Hepatocyte (in vitro differentiated cells): ENCODE measurements at regions not wholly inside any gene's neighbourhood (a gene's known extent, or its start where the extent isn't known, plus 50 kb on each side); places are given as distances from the start of the nearest gene placed in this dataset.

Experiments used
- DNase-seq: peaks from one replicate; pipeline ENCODE4 v3.0.0-alpha.2; 2016; ENCODE audit warnings: low spot score
- H2AFZ ChIP-seq: fragments of 200-600 bp; sonication (generic); 2 replicates; pipeline ENCODE4 v1.6.0; 2016; ENCODE audit warnings: antibody characterized with exemption, mild to moderate bottlenecking
- H3K27ac ChIP-seq: fragments of 200-600 bp; sonication (generic); 2 replicates; pipeline ENCODE4 v1.5.1; 2016; ENCODE audit warnings: mild to moderate bottlenecking
- H3K27me3 ChIP-seq: fragments of 200-600 bp; sonication (generic); 2 replicates; pipeline ENCODE4 v1.6.1; 2016
- H3K36me3 ChIP-seq: fragments of 200-600 bp; sonication (generic); replicated peaks from 2 replicates; pipeline ENCODE4 v1.5.1; 2016; ENCODE audit warnings: low read depth; ENCODE audit not compliant: insufficient read depth
- H3K4me1 ChIP-seq: fragments of 200-600 bp; sonication (generic); 2 replicates; pipeline ENCODE4 v1.5.1; 2016; ENCODE audit warnings: mild to moderate bottlenecking, moderate library complexity; ENCODE audit not compliant: insufficient read depth
- H3K4me2 ChIP-seq: fragments of 200-600 bp; sonication (generic); 2 replicates; pipeline ENCODE4 v1.6.0; 2016
- H3K4me3 ChIP-seq: fragments of 200-600 bp; sonication (generic); 2 replicates; pipeline ENCODE4 v1.5.1; 2016; ENCODE audit warnings: mild to moderate bottlenecking
- H3K79me2 ChIP-seq: fragments of 200-600 bp; sonication (generic); 2 replicates; pipeline ENCODE4 v1.6.0; 2017; ENCODE audit warnings: mild to moderate bottlenecking
- H3K9me2 ChIP-seq: fragments of 200-600 bp; sonication (generic); replicated peaks from 2 replicates; pipeline ENCODE4 v1.6.0; 2017; ENCODE audit warnings: mild to moderate bottlenecking; ENCODE audit not compliant: insufficient read depth
- H3K9me3 ChIP-seq: fragments of 200-600 bp; sonication (generic); 2 replicates; pipeline ENCODE4 v1.5.1; 2016; ENCODE audit warnings: low read depth, mild to moderate bottlenecking
- H4K20me1 ChIP-seq: fragments of 200-600 bp; sonication (generic); 2 replicates; pipeline ENCODE4 v1.6.0; 2016; ENCODE audit warnings: mild to moderate bottlenecking; ENCODE audit not compliant: insufficient read depth, poor library complexity, severe bottlenecking
- CTCF ChIP-seq: fragments of 200-600 bp; sonication (generic); IDR thresholded peaks from 2 replicates; pipeline ENCODE4 v1.5.1; 2016; ENCODE audit warnings: antibody characterized with exemption, mild to moderate bottlenecking; ENCODE audit not compliant: poor library complexity
- EZH2 ChIP-seq: fragments of 200-600 bp; sonication (generic); IDR thresholded peaks from 2 replicates; pipeline ENCODE4 v1.6.1; 2016; ENCODE audit warnings: antibody characterized with exemption, mild to moderate bottlenecking, borderline replicate concordance
- EZH2phosphoT487 ChIP-seq: fragments of 200-600 bp; sonication (generic); IDR thresholded peaks from one replicate; pipeline ENCODE4 v1.6.1; 2018; ENCODE audit warnings: antibody characterized with exemption, mild to moderate bottlenecking, low read depth, moderate library complexity; ENCODE audit not compliant: unreplicated experiment, severe bottlenecking
- WGBS: methylation state at CpG from one replicate; pipeline ENCODE4 v1.1.6; 2016; ENCODE audit warnings: low lambda C conversion rate; ENCODE audit errors: missing lambda C conversion rate; 5-methylcytosine and 5-hydroxymethylcytosine counted together

GRCh38 chr2:114331934-114332333 is 110.5 kb upstream of the DPP10 start:
- Histone ChIP-seq H3K4me2 (no peak overlapping the region), H3K9me3 (no peaks in the 10 kb centered on the region), H3K27ac (no peak overlapping the region), H3K27me3 (no peaks in the 10 kb centered on the region), H4K20me1 (no peaks in the 10 kb centered on the region), H3K4me1 (no peaks in the 10 kb centered on the region), H3K4me3 (no peak overlapping the region), H3K36me3 (no peaks in the 10 kb centered on the region), H3K9me2 (no peaks in the 10 kb centered on the region), H2AFZ (no peak overlapping the region), H3K79me2 (no peaks in the 10 kb centered on the region)
- no peak for TF ChIP-seq EZH2phosphoT487
- TF ChIP-seq CTCF, result no peak
- no peak for TF ChIP-seq EZH2
- 94% methylated on average over 3 of the region's 3 CpGs for WGBS
- no peak for DNase-seq

GRCh38 chr2:114345246-114345645 is 97.2 kb upstream of the DPP10 start:
- Histone ChIP-seq H3K27ac (no peak overlapping the region), H3K27me3 (no peaks in the 10 kb centered on the region), H2AFZ (no peak overlapping the region), H3K4me2 (no peak overlapping the region), H3K36me3 (no peaks in the 10 kb centered on the region), H3K9me2 (no peaks in the 10 kb centered on the region), H3K79me2 (no peaks in the 10 kb centered on the region), H4K20me1 (no peaks in the 10 kb centered on the region), H3K9me3 (no peaks in the 10 kb centered on the region), H3K4me3 (no peak overlapping the region), H3K4me1 (no peaks in the 10 kb centered on the region)
- DNase-seq, result no peak
- no peak for TF ChIP-seq EZH2phosphoT487
- no peak for TF ChIP-seq CTCF

GRCh38 chr2:114346658-114347057 is 95.8 kb upstream of the DPP10 start:
- no peak overlapping the region for H3K27ac ChIP-seq
- no peaks in the 10 kb centered on the region for H3K9me3 ChIP-seq
- no peak for DNase-seq
- no peaks in the 10 kb centered on the region for H3K79me2 ChIP-seq
- H3K4me2 ChIP-seq, result no peak overlapping the region
- no peak overlapping the region for H2AFZ ChIP-seq
- no peaks in the 10 kb centered on the region for H3K36me3 ChIP-seq
- no peak overlapping the region for H3K4me3 ChIP-seq
- WGBS, result 51% methylated on average over 7 of the region's 7 CpGs
- H3K4me1 ChIP-seq, result no peaks in the 10 kb centered on the region
- H3K9me2 ChIP-seq, result no peaks in the 10 kb centered on the region
- no peak for TF ChIP-seq EZH2phosphoT487
- no peak for TF ChIP-seq EZH2
- no peak for TF ChIP-seq CTCF
- H3K27me3 ChIP-seq, result no peaks in the 10 kb centered on the region
- H4K20me1 ChIP-seq, result no peaks in the 10 kb centered on the region

GRCh38 chr2:114350186-114350725 is 92.2 kb upstream of the DPP10 start:
- Histone ChIP-seq H3K36me3 (no peaks in the 10 kb centered on the region), H3K4me3 (no peak overlapping the region), H4K20me1 (no peaks in the 10 kb centered on the region), H2AFZ (no peak overlapping the region), H3K79me2 (no peaks in the 10 kb centered on the region), H3K9me2 (no peaks in the 10 kb centered on the region), H3K27ac (no peak overlapping the region), H3K27me3 (no peaks in the 10 kb centered on the region), H3K4me2 (no peak overlapping the region), H3K4me1 (no peaks in the 10 kb centered on the region), H3K9me3 (no peaks in the 10 kb centered on the region)
- TF ChIP-seq EZH2 (no peak), EZH2phosphoT487 (no peak), CTCF (no peak)
- no peak for DNase-seq
- 81% methylated on average over 3 of the region's 3 CpGs for WGBS
